ENCODE measurements at regions not wholly inside any gene's neighbourhood (a gene's known extent, or its start where the extent isn't known, plus 50 kb on each side); places are given as distances from the start of the nearest gene placed in this dataset.

DNA sequence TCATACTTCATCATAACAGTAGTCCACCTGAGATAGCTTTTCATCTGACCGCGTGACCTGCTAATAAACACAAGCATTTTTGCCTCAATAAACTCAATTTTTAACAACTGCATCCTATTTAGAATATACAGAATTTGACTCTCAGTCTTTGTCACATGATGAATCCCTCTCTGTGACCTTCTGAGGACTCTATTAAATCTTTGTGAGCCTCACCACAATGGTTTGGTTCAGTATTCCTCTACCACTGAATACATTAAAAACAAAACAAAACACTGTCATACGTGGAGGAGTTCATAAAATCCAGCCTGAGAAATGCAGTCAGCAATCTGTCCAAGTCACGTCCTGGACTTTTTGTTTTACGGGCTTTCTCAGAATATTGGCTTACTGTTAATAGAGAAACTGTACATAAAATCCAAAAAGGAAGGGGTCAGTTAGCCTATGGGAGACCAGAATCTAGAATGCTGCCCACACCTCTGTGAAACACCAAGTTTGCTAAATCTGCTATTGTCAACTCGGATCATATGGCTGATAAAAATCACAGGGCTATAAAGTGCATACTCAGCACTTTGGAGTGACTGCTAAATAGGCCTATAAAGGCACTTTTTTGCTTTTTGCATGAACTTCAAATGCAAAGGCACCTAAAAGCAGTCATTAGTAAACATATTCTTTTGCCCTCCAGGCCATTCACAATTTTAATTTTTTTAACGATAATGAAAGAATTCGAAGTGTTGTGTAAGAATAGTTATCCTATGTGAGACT lies 190.3 kb upstream of the HDDC2 start:
- TF ChIP-seq, protein P1, sequence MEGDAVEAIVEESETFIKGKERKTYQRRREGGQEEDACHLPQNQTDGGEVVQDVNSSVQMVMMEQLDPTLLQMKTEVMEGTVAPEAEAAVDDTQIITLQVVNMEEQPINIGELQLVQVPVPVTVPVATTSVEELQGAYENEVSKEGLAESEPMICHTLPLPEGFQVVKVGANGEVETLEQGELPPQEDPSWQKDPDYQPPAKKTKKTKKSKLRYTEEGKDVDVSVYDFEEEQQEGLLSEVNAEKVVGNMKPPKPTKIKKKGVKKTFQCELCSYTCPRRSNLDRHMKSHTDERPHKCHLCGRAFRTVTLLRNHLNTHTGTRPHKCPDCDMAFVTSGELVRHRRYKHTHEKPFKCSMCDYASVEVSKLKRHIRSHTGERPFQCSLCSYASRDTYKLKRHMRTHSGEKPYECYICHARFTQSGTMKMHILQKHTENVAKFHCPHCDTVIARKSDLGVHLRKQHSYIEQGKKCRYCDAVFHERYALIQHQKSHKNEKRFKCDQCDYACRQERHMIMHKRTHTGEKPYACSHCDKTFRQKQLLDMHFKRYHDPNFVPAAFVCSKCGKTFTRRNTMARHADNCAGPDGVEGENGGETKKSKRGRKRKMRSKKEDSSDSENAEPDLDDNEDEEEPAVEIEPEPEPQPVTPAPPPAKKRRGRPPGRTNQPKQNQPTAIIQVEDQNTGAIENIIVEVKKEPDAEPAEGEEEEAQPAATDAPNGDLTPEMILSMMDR (IDR thresholded peaks at IDR 0.05), result no peak
- H3K9me3 Mint-ChIP-seq, result no peaks in the 10 kb centered on the region
- no peaks in the 10 kb centered on the region for H3K36me3 Mint-ChIP-seq (ENCODE audit: low read depth)
- DNase-seq, result no peak
- H3K27me3 Mint-ChIP-seq (ENCODE audit: low read depth, poor library complexity), result no peaks in the 10 kb centered on the region
- H3K4me1 Mint-ChIP-seq, result no peaks in the 10 kb centered on the region
- no peak overlapping the region for H3K27ac Mint-ChIP-seq
- H3K4me3 Mint-ChIP-seq, result no peak overlapping the region

DNA sequence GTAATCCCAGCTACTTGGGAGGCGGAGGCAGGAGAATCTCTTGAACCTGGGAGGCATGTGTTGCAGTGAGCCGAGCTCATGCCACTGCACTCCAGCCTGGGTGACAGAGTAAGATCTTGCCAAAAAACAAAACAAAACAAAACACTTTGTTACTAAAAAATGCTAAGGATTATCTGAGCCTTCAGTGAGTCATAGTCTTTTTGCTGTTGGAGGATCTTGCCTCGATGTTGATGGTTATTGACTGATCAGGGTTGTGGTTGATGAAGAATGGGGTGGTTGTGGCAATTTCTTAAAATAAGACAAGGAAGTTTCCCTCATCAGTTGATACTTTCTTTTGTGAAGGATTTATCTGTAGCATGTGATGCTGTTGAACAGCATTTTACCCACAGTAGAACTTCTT lies 196.8 kb upstream of the HDDC2 start:
- no peaks in the 10 kb centered on the region for H3K9me3 Mint-ChIP-seq
- H3K27me3 Mint-ChIP-seq (ENCODE audit: low read depth, poor library complexity), result peaks cover 4% of the 10 kb centered on the region
- no peak overlapping the region for H3K27ac Mint-ChIP-seq
- DNase-seq, result no peak
- no peak overlapping the region for H3K4me3 Mint-ChIP-seq
- H3K36me3 Mint-ChIP-seq (ENCODE audit: low read depth), result no peaks in the 10 kb centered on the region
- TF ChIP-seq, protein P1 (IDR thresholded peaks at IDR 0.05), result no peak
- H3K4me1 Mint-ChIP-seq, result peaks cover 15% of the 10 kb centered on the region

DNA sequence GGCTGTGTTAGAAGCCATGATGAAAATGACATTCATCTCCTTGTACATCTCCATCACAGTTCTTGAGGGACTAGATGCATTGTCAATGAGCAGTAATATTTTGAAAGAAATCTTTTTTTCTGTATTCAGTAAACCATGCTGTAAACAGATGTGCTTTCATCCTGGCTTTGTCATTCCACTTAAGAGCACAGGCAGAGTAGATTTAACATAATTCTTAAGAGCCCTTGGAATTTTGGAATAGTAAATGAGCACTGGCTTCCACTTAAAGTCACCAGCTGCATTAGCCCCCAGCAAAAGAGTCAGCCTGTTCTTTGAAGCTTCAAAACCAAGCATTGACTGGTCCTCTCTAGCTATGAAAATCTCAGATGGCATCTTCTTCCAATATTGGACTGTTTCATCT lies 197.8 kb upstream of the HDDC2 start:
- TF ChIP-seq, protein P1 (IDR thresholded peaks at IDR 0.05), result no peak

DNA sequence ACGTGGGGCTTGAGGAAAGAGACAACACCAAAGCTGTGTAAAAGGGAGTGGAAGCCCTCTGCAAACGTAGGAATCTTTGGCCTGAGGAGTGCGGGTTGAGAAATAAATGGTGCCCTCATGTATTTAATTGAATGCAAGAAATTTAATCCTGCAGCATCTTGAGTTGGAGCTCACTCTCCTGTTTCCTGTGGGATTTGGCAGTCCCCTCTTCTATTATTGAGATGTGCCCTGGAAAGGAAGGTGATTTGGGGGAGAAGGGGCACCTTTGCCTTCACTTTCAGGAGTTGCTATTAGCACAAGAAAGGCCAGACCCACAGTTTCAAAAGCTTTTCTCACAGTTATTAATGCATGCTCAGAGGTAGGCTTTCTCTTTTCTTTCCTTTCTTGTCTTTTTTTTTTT lies 201.4 kb upstream of the HDDC2 start:
- Mint-ChIP-seq H3K4me3 (no peak overlapping the region), H3K27me3 (ENCODE audit: low read depth, poor library complexity) (peaks cover 4% of the 10 kb centered on the region), H3K4me1 (peaks cover 22% of the 10 kb centered on the region), H3K36me3 (ENCODE audit: low read depth) (peaks cover 10% of the 10 kb centered on the region), H3K27ac (no peak overlapping the region), H3K9me3 (peaks cover 17% of the 10 kb centered on the region)
- DNase-seq, result no peak
- TF ChIP-seq, protein P1 (IDR thresholded peaks at IDR 0.05), result no peak

More for the DNA sequence above, 197.8 kb upstream of the HDDC2 start:
- H3K27me3 Mint-ChIP-seq (ENCODE audit: low read depth, poor library complexity), result peaks cover 4% of the 10 kb centered on the region
- no peaks in the 10 kb centered on the region for H3K9me3 Mint-ChIP-seq
- no peak for DNase-seq
- no peak overlapping the region for H3K27ac Mint-ChIP-seq
- peaks cover 15% of the 10 kb centered on the region for H3K4me1 Mint-ChIP-seq
- H3K4me3 Mint-ChIP-seq, result no peak overlapping the region
- no peaks in the 10 kb centered on the region for H3K36me3 Mint-ChIP-seq (ENCODE audit: low read depth)

DNA sequence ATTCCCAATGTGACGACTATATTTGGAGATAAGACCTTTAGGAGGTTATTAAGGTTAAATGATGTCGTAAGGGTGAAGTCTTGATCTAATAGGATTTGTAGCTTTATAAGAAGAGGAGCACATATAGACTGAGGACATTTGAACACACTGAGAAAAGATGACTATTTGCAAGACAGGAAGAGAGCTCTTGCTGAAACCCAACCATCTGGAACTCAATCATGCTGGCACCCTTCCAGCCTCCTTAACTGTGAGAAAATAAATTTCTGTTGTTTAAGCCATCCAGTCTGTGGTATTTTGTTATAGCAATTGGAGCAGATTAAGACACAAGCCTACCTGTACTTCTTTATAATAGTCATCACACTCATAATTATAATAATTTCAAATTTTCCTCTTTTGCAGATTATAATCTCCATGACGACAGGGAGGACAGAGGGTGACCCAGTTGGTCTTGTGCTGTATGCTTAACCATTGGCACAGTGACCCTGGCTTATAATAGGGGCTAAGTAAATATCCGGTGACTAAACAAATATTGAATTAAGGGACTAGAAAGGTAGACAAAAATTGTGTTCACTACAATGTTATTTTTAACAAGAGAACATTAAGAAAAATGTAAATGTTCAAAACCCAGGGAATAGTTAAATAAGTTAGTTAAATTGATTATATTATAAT lies 206.4 kb upstream of the HDDC2 start:
- Mint-ChIP-seq H3K9me3 (peaks cover 29% of the 10 kb centered on the region), H3K4me1 (peaks cover 13% of the 10 kb centered on the region), H3K4me3 (no peak overlapping the region), H3K27me3 (ENCODE audit: low read depth, poor library complexity) (no peaks in the 10 kb centered on the region), H3K36me3 (ENCODE audit: low read depth) (peaks cover 17% of the 10 kb centered on the region), H3K27ac (no peak overlapping the region)
- DNase-seq, result no peak
- TF ChIP-seq, protein P1 (IDR thresholded peaks at IDR 0.05), result no peak

All from nephron progenitor cell (in vitro differentiated cells).